ENCODE measurements at regions not wholly inside any gene's neighbourhood (a gene's known extent, or its start where the extent isn't known, plus 50 kb on each side); places are given as distances from the start of the nearest gene placed in this dataset.

DNA sequence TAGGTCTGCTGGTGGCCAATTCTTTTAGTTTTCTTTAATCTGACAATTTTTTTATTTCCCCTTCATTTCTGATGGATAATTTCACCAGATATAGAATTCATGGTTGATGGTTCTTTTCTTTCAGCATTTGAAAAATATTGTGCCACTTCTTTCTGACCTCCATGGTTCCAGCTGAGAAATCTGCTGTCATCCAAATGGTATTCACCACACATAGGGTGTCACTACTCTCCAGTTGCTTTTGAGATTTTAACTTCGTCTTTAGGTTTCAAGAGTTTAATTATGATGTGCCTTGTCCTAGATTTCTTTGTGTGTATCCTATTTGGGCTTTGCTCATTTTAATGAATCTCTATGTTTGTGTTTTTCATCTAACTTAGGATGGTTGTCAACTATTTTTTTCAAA lies 488.6 kb upstream of the HS6ST1 start:
- no peak for DNase-seq (ENCODE audit: extremely low read depth in 1 of 11, low read depth in 9 of 11, low spot score in 4 of 11)

DNA sequence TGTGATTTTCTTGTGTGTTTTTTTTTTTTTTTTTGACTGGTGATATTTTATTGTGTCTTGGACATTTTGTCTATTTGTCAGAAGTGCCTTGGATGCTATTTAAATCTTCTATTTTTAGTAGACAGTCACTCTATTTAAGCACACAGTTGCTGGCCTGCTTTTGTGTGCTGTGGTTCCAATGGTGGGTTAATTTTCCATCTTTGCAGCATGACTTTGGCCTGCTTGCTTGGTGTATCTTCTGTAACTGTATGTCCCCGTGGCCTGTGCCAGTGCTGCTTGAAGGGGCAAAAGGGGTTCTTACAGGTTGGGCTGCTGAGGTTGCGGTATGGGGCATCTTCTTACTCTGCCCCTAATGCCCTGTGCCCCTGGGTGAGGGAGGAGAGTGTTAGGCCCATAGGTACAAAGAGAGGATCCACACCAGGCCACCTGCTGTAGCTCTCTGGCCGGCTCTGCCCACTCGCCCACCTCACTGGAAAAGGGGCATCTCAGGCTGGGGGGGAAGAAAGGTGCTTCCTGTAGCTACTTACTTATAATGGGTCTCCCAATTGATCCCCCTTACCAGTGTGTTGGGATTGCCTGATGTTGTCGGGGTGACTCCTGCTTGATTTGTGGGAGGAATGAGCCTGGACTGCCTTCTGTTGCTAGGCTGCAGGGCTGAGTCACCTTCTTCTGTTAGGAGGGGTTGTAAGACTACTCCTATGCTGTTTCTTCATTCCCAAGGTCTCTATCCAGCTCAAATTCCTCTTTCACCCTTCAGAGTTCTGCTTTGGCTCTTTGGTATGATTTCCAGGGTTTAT lies 490.0 kb upstream of the HS6ST1 start:
- no peak for DNase-seq (ENCODE audit: extremely low read depth in 1 of 11, low read depth in 9 of 11, low spot score in 4 of 11)

- no peak for DNase-seq (ENCODE audit: extremely low read depth in 1 of 11, low read depth in 9 of 11, low spot score in 4 of 11)
Observed at GRCh38 chr2:128809259-128809636, 490.6 kb upstream of the HS6ST1 start.

GRCh38 chr2:128809880-128810279 lies 491.2 kb upstream of the HS6ST1 start:
- no peak for DNase-seq (ENCODE audit: extremely low read depth in 1 of 11, low read depth in 9 of 11, low spot score in 4 of 11)

- DNase-seq (ENCODE audit: extremely low read depth in 1 of 11, low read depth in 9 of 11, low spot score in 4 of 11), result no peak
Observed at GRCh38 chr2:128812183-128812940, 493.7 kb upstream of the HS6ST1 start.

DNA sequence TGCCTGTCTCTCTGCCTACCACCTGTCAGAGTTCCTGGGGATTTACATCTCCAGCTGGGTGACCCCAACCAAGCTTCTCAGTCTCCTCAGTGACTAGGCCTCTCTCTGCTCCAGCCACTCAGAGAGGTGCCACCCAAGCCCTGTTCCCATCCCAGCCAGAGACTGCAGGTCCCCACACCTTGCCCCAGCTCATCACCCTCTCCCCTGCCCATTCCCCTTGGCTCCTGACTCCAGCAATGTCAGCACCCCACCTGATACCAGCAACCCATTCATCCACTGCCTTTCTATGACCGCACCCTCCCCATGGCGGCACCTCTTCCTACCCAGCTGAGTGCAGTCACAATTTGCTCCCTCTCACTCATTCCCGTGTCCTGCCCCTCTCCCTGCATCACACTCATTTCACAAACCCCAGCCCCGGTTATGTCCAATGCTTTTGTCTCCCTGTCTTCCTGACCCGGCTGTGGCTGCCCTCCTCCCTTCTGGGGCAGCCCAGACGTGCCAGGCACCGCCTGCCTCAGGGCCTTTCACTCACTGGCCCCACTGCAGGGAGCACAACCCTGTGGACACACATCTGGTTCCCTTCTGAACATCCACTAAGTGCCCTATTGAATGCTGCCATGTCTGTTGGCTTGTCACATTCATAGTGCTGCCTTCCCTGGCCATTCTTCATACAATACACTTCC lies 494.8 kb upstream of the HS6ST1 start:
- no peak for DNase-seq (ENCODE audit: extremely low read depth in 1 of 11, low read depth in 9 of 11, low spot score in 4 of 11)

GRCh38 chr2:128815248-128815647 lies 496.6 kb upstream of the HS6ST1 start:
- no peak for DNase-seq (ENCODE audit: extremely low read depth in 1 of 11, low read depth in 9 of 11, low spot score in 4 of 11)

DNA sequence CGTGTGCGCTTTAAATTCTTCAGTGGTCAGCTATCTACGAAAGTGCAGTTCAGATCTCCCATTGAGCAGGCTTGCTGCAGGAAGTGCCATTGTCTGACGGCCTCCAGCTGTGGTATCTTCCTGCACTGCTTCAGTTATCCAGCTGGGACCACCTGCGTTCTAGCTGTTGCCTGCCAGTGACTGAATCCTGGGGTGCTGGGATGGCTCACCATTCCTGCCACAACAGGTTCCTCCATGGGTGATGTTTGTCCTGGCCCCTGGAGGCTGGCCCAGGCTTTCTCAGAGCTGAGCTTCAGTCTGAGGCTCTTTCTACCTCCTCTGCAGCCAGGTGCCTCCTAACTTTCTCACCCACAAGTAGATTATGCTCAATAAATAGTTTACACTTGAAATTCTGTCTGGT lies 498.5 kb upstream of the HS6ST1 start:
- peak in 4 of 11 donors; percentile 31 to 62 (median 56) for DNase-seq (ENCODE audit: extremely low read depth in 1 of 11, low read depth in 9 of 11, low spot score in 4 of 11)

GRCh38 chr2:128817813-128818212 lies 499.1 kb upstream of the HS6ST1 start:
- DNase-seq (ENCODE audit: extremely low read depth in 1 of 11, low read depth in 9 of 11, low spot score in 4 of 11), result no peak

GRCh38 chr2:128818248-128818647 lies 499.6 kb upstream of the HS6ST1 start:
- DNase-seq (ENCODE audit: extremely low read depth in 1 of 11, low read depth in 9 of 11, low spot score in 4 of 11), result no peak

DNA sequence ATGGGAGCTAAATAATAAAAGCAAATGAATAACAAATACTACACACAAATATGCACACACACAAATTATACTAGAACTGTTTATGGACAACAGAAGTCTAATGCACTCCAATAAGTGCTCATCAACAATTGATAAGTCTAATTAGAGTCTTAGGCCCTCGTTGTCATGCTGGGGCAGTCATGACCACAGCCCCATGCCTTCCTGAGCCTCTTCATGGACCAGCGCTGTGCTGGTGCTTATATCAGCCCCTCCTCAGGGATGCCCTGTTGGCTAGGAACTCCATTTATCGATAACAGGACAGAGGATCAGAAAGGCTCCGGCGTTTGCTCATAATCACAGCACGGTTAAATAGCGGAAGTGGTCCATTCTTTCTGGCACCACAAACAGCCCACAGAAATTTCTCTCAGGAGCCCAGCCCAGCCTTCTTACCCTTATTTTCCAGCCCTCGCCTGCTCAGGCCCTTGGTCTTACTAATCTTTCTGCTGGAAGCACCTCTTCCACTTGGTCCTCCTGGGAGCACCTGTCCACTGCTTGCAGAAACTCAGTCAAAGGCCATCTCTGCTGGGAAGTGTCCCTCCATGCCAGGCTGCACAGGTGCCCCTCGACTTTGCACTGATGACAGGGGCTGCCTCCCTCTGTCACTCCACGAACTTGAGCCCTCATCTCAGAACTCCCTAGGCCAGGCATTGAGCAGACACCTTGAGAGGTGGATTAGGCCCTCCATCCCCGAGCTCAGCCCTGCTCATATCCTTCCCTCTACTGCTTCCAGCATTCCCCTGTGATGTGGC lies 500.2 kb upstream of the HS6ST1 start:
- DNase-seq (ENCODE audit: extremely low read depth in 1 of 11, low read depth in 9 of 11, low spot score in 4 of 11), result no peak

DNA sequence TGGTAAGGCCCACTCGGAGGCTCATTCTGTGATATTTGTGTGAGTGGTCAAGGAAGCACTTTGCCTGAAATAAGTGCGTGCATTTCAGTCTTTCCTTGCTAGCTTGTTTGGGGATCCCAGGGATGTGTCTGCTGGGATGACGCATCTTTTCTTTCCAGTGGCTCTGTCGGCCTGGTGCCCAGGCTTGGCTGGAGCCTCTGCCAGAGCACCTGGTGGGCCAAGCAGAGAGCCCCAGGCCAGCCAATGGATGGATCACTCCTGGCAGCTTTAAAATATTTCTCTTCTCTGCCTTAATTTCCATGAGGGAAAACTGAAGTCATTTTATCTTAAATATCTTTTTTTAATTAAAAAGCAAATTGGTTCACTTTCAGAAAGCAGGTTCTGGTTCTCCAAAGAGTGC lies 501.8 kb upstream of the HS6ST1 start:
- DNase-seq (ENCODE audit: extremely low read depth in 1 of 11, low read depth in 9 of 11, low spot score in 4 of 11), result no peak

GRCh38 chr2:128821010-128821409 lies 502.3 kb upstream of the HS6ST1 start:
- DNase-seq (ENCODE audit: extremely low read depth in 1 of 11, low read depth in 9 of 11, low spot score in 4 of 11), result no peak

GRCh38 chr2:128832946-128833663 lies 514.4 kb upstream of the HS6ST1 start:
- peak in 1 of 11 donors; percentile 18 for DNase-seq (ENCODE audit: extremely low read depth in 1 of 11, low read depth in 9 of 11, low spot score in 4 of 11)

GRCh38 chr2:128833664-128834027 lies 515.0 kb upstream of the HS6ST1 start:
- no peak for DNase-seq (ENCODE audit: extremely low read depth in 1 of 11, low read depth in 9 of 11, low spot score in 4 of 11)

- peak in 1 of 11 donors; percentile 12 for DNase-seq (ENCODE audit: extremely low read depth in 1 of 11, low read depth in 9 of 11, low spot score in 4 of 11)
Observed at GRCh38 chr2:128834207-128834879, 515.7 kb upstream of the HS6ST1 start.

GRCh38 chr2:128834880-128835252 lies 516.2 kb upstream of the HS6ST1 start:
- no peak for DNase-seq (ENCODE audit: extremely low read depth in 1 of 11, low read depth in 9 of 11, low spot score in 4 of 11)

- DNase-seq (ENCODE audit: extremely low read depth in 1 of 11, low read depth in 9 of 11, low spot score in 4 of 11), result no peak
Observed at GRCh38 chr2:128835342-128835855, 516.7 kb upstream of the HS6ST1 start.
